ENCODE measurements at regions not wholly inside any gene's neighbourhood (a gene's known extent, or its start where the extent isn't known, plus 50 kb on each side); places are given as distances from the start of the nearest gene placed in this dataset.
"Not testable (repeated sequence)": the region's sequence is repeated elsewhere in the genome, so short reads cannot be mapped to it uniquely, and the experiment has no call there.

DNA sequence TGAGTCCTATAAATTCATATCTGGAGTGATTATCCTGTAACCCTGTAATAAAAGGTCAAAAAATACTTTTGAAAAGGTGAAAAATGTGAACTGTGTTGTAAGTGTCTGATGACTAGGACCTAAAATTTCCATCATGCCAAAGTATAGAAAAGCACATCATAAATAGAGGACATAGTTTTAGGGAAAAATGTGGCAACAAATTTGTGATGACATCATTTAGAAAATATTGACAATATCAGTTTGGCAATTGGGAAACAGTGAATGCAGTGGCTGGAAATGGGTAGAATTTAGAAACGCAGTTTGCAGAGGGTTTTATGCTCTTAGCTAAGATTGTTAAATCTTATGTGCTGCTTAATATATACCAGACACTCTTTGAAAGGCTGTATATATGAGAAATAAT, 1464.8 kb downstream of the RAPGEF2 start:
- Histone ChIP-seq H3K27ac (ENCODE audit: low read depth, low read length) (no peak overlapping the region), H2AFZ (ENCODE audit: low read length, unreplicated experiment) (no peak overlapping the region), H3K27me3 (ENCODE audit: insufficient read depth, low read length) (no peaks in the 10 kb centered on the region), H3K4me1 (ENCODE audit: control insufficient read depth, insufficient read depth, low read length, unreplicated experiment) (no peaks in the 10 kb centered on the region), H3K79me2 (ENCODE audit: control insufficient read depth, insufficient read depth, low read length, unreplicated experiment) (no peaks in the 10 kb centered on the region), H3K4me3 (ENCODE audit: low read depth, low read length) (no peak overlapping the region), H3K36me3 (ENCODE audit: insufficient read depth, low read length) (no peaks in the 10 kb centered on the region)

DNA sequence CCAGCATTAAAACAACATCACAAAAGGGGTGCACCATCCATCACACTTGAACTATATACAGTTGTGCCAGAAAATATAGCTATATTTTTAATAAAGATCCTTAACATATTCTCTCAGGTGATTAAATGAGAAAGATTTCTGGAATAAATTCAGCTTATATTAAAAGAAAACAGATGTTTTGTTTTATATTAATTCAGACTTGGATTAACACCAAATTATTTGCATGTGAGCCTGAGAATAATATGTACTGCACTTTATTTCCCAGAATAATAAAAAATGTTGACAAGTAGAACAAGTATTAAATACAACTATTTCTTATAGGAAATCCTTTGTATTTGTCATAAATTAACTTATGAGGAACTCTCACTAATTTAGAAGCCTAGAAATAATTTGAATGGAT, 1467.4 kb downstream of the RAPGEF2 start:
- no peak overlapping the region for H3K4me3 ChIP-seq (ENCODE audit: low read depth, low read length)
- H3K4me1 ChIP-seq (ENCODE audit: control insufficient read depth, insufficient read depth, low read length, unreplicated experiment): no peaks in the 10 kb centered on the region
- H3K79me2 ChIP-seq (ENCODE audit: control insufficient read depth, insufficient read depth, low read length, unreplicated experiment): no peaks in the 10 kb centered on the region
- H3K27ac ChIP-seq (ENCODE audit: low read depth, low read length): no peak overlapping the region
- no peak overlapping the region for H2AFZ ChIP-seq (ENCODE audit: low read length, unreplicated experiment)
- H3K27me3 ChIP-seq (ENCODE audit: insufficient read depth, low read length): no peaks in the 10 kb centered on the region
- H3K36me3 ChIP-seq (ENCODE audit: insufficient read depth, low read length): no peaks in the 10 kb centered on the region

DNA sequence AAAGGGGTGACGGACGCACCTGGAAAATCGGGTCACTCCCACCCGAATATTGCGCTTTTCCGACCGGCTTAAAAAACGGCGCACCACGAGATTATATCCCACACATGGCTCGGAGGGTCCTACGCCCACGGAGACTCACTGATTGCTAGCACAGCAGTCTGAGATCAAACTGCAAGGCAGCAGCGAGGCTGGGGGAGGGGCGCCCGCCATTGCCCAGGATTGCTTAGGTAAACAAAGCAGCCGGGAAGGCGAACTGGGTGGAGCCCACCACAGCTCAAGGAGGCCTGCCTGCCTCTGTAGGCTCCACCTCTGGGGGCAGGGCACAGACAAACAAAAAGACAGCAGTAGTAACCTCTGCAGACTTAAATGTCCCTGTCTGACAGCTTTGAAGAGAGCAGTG, 1471.4 kb downstream of the RAPGEF2 start:
- H3K27ac ChIP-seq (ENCODE audit: low read depth, low read length); H3K27me3 ChIP-seq (ENCODE audit: insufficient read depth, low read length); H3K79me2 ChIP-seq (ENCODE audit: control insufficient read depth, insufficient read depth, low read length, unreplicated experiment); H2AFZ ChIP-seq (ENCODE audit: low read length, unreplicated experiment); H3K36me3 ChIP-seq (ENCODE audit: insufficient read depth, low read length); H3K4me3 ChIP-seq (ENCODE audit: low read depth, low read length); H3K4me1 ChIP-seq (ENCODE audit: control insufficient read depth, insufficient read depth, low read length, unreplicated experiment): not testable (repeated sequence)

DNA sequence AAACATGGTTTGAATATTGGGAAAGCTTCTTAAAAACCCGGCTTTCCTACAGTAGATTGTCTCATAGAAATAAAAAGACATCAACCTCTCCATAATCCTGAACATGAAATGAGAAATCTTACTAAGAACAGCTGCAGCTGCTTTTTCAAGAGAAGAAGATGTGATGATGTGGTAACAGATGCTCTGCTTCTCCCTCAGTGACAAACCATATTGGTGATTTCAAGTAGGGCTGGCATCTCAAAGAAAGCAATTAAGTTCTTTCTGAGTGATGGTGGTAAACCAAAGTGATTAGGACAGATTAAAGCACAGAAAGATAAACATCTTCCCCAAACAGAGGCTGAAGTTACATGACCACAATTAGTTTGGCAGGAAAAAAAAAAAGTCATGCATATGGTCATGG, 1477.7 kb downstream of the RAPGEF2 start:
- no peak overlapping the region for H3K4me3 ChIP-seq (ENCODE audit: low read depth, low read length)
- H3K4me1 ChIP-seq (ENCODE audit: control insufficient read depth, insufficient read depth, low read length, unreplicated experiment): no peaks in the 10 kb centered on the region
- no peak overlapping the region for H3K27ac ChIP-seq (ENCODE audit: low read depth, low read length)
- H3K79me2 ChIP-seq (ENCODE audit: control insufficient read depth, insufficient read depth, low read length, unreplicated experiment): no peaks in the 10 kb centered on the region
- H3K36me3 ChIP-seq (ENCODE audit: insufficient read depth, low read length): no peaks in the 10 kb centered on the region
- no peak overlapping the region for H2AFZ ChIP-seq (ENCODE audit: low read length, unreplicated experiment)
- no peaks in the 10 kb centered on the region for H3K27me3 ChIP-seq (ENCODE audit: insufficient read depth, low read length)

DNA sequence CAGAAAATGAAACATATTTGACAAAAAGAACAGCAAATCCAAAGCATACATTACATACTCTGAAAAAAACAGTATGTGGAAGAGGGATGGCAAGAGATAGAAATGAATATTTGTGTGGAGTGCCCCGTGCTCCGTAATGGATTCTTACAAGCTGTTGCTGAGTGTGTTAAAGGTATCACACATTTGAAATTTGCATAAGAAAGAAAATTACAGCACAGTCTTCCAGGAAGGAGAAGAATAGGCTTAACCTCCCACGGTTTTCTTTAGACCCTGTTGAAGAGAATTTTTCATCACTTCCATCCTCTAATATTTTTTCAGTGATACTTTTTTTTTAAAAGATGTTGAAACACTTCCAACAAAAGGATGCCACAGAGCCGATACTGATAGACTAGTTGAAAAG, 1489.4 kb downstream of the RAPGEF2 start:
- no peak overlapping the region for H3K4me3 ChIP-seq (ENCODE audit: low read depth, low read length)
- H3K27ac ChIP-seq (ENCODE audit: low read depth, low read length): no peak overlapping the region
- no peaks in the 10 kb centered on the region for H3K79me2 ChIP-seq (ENCODE audit: control insufficient read depth, insufficient read depth, low read length, unreplicated experiment)
- H2AFZ ChIP-seq (ENCODE audit: low read length, unreplicated experiment): no peak overlapping the region
- no peaks in the 10 kb centered on the region for H3K4me1 ChIP-seq (ENCODE audit: control insufficient read depth, insufficient read depth, low read length, unreplicated experiment)
- H3K27me3 ChIP-seq (ENCODE audit: insufficient read depth, low read length): no peaks in the 10 kb centered on the region
- H3K36me3 ChIP-seq (ENCODE audit: insufficient read depth, low read length): no peaks in the 10 kb centered on the region

DNA sequence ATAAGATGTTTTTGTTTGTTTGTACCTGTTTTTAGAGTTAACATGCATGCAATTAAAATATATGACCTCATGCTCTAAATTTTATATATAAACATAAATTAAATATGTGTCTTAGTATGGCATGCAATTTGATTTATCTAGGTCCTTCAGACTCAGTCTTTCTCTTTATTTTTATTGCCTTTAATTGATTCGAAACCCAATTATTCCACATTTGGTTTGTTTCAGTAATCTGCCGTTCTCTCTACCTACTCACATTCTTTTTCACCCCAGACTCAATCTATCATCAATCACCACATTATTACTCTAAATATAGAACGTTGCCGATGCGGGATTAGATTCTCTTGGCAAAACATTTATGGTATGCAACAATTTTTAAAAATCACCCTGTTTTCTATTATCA, 1492.8 kb downstream of the RAPGEF2 start:
- Histone ChIP-seq H3K27me3 (ENCODE audit: insufficient read depth, low read length) (no peaks in the 10 kb centered on the region), H3K79me2 (ENCODE audit: control insufficient read depth, insufficient read depth, low read length, unreplicated experiment) (no peaks in the 10 kb centered on the region), H2AFZ (ENCODE audit: low read length, unreplicated experiment) (no peak overlapping the region), H3K4me1 (ENCODE audit: control insufficient read depth, insufficient read depth, low read length, unreplicated experiment) (no peaks in the 10 kb centered on the region), H3K27ac (ENCODE audit: low read depth, low read length) (no peak overlapping the region), H3K36me3 (ENCODE audit: insufficient read depth, low read length) (no peaks in the 10 kb centered on the region), H3K4me3 (ENCODE audit: low read depth, low read length) (no peak overlapping the region)

DNA sequence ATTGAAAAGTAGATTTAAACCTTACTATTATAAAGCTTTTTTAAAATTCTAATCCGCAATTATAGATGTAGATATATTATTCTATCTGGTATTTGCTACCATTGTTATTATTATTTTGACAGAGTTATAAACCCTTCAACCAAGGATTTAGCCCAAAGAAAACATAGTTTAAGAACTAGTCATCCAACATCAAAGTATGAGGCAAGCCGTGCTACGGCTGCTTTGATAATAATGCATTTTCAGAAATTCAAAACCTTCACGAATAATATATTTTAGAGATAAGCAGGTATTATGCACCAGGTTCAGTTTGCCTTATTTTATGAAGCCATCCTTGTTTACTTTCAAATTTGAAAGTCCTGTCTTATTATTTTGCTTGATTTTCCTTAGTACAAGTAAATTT, 1501.7 kb downstream of the RAPGEF2 start:
- Histone ChIP-seq H3K4me1 (ENCODE audit: control insufficient read depth, insufficient read depth, low read length, unreplicated experiment) (no peaks in the 10 kb centered on the region), H3K27ac (ENCODE audit: low read depth, low read length) (no peak overlapping the region), H3K79me2 (ENCODE audit: control insufficient read depth, insufficient read depth, low read length, unreplicated experiment) (no peaks in the 10 kb centered on the region), H3K27me3 (ENCODE audit: insufficient read depth, low read length) (no peaks in the 10 kb centered on the region), H3K36me3 (ENCODE audit: insufficient read depth, low read length) (no peaks in the 10 kb centered on the region), H2AFZ (ENCODE audit: low read length, unreplicated experiment) (no peak overlapping the region), H3K4me3 (ENCODE audit: low read depth, low read length) (no peak overlapping the region)

DNA sequence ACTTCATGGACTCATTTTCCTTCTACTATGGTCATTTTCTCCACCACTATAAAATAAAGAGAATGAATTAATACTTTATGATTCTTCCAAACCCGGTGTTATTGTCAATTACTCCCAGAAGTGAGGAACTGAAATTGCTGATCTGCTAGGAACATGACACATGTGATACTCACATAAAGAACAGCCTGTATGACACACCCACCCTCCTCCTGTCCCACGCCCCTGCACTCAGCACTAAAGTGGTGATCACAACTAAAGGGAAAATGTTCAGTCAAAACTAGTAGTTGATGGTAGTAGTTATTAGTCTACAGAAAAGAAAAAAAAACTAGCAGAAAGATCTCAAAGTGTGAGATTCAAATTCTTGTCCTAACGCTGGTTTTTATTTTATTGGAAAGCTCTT, 1508.3 kb downstream of the RAPGEF2 start:
- Histone ChIP-seq H3K27me3 (ENCODE audit: insufficient read depth, low read length) (no peaks in the 10 kb centered on the region), H3K79me2 (ENCODE audit: control insufficient read depth, insufficient read depth, low read length, unreplicated experiment) (no peaks in the 10 kb centered on the region), H3K4me3 (ENCODE audit: low read depth, low read length) (no peak overlapping the region), H3K36me3 (ENCODE audit: insufficient read depth, low read length) (no peaks in the 10 kb centered on the region), H3K4me1 (ENCODE audit: control insufficient read depth, insufficient read depth, low read length, unreplicated experiment) (no peaks in the 10 kb centered on the region), H2AFZ (ENCODE audit: low read length, unreplicated experiment) (no peak overlapping the region), H3K27ac (ENCODE audit: low read depth, low read length) (no peak overlapping the region)

DNA sequence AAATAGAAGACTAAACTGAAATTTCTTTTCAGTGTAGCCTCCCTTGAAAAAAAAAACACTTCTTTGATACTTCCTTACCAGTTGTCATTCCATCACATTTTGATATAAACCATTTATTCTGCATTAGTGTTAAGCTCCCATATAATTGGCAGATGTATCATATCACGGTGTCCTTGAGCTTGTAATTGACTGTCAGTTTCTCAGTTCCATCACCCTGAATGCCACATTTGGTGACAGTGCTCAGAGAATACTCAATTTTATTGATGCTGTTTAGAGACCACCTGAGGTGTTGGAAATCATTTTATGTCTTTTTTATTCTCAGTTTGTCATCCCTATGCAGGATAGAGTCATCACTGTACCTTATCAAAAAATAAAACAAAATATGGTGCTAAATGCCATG, 1528.2 kb downstream of the RAPGEF2 start:
- H3K27me3 ChIP-seq (ENCODE audit: insufficient read depth, low read length): no peaks in the 10 kb centered on the region
- no peaks in the 10 kb centered on the region for H3K79me2 ChIP-seq (ENCODE audit: control insufficient read depth, insufficient read depth, low read length, unreplicated experiment)
- H2AFZ ChIP-seq (ENCODE audit: low read length, unreplicated experiment): no peak overlapping the region
- no peak overlapping the region for H3K4me3 ChIP-seq (ENCODE audit: low read depth, low read length)
- H3K4me1 ChIP-seq (ENCODE audit: control insufficient read depth, insufficient read depth, low read length, unreplicated experiment): no peaks in the 10 kb centered on the region
- no peaks in the 10 kb centered on the region for H3K36me3 ChIP-seq (ENCODE audit: insufficient read depth, low read length)
- no peak overlapping the region for H3K27ac ChIP-seq (ENCODE audit: low read depth, low read length)

DNA sequence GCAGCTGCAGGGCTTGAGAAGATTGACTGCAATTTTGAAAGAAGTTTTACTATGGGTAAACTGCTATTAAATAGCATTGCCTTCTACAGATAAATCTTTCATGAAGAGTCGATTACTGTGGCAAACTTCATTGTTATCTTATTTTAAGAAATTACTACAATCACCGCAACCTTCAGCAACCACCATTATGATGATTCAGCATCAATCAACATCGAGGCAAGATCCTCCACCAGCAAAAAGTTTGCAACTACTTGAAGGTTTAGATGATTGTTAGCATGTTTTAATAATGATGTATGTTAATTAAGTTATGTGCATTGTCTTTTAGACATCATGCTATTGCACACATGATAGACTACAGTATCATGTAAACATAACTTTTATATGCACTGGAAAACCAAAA, 1511.0 kb downstream of the FSTL5 start:
- H3K27me3 ChIP-seq (ENCODE audit: insufficient read depth, low read length): no peaks in the 10 kb centered on the region
- H3K79me2 ChIP-seq (ENCODE audit: control insufficient read depth, insufficient read depth, low read length, unreplicated experiment): no peaks in the 10 kb centered on the region
- H2AFZ ChIP-seq (ENCODE audit: low read length, unreplicated experiment): no peak overlapping the region
- H3K4me1 ChIP-seq (ENCODE audit: control insufficient read depth, insufficient read depth, low read length, unreplicated experiment): no peaks in the 10 kb centered on the region
- H3K4me3 ChIP-seq (ENCODE audit: low read depth, low read length): no peak overlapping the region
- no peaks in the 10 kb centered on the region for H3K36me3 ChIP-seq (ENCODE audit: insufficient read depth, low read length)
- H3K27ac ChIP-seq (ENCODE audit: low read depth, low read length): no peak overlapping the region

DNA sequence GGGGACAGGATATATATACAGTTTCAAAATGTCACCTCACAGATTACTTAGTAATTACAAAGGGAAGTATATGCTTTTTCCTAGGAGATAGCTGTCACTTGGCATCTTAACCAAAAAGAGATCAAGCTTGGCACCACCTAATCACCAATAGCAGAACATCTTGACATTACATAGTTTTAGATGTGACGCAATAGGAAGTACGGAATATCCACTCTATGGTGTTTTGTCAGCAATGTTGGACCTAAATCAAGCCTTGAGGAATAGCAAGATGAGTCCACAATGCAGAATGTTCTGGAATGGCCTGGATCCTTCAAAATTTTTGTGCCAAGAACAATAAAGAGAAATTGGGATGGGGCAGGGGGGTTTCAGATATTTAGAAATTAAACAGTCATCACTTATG, 1488.2 kb downstream of the FSTL5 start:
- H3K79me2 ChIP-seq (ENCODE audit: control insufficient read depth, insufficient read depth, low read length, unreplicated experiment): no peaks in the 10 kb centered on the region
- no peak overlapping the region for H2AFZ ChIP-seq (ENCODE audit: low read length, unreplicated experiment)
- no peak overlapping the region for H3K27ac ChIP-seq (ENCODE audit: low read depth, low read length)
- H3K36me3 ChIP-seq (ENCODE audit: insufficient read depth, low read length): no peaks in the 10 kb centered on the region; the same call in 1 of the 2 replicates
- no peaks in the 10 kb centered on the region for H3K4me1 ChIP-seq (ENCODE audit: control insufficient read depth, insufficient read depth, low read length, unreplicated experiment)
- H3K4me3 ChIP-seq (ENCODE audit: low read depth, low read length): no peak overlapping the region
- H3K27me3 ChIP-seq (ENCODE audit: insufficient read depth, low read length): no peaks in the 10 kb centered on the region

DNA sequence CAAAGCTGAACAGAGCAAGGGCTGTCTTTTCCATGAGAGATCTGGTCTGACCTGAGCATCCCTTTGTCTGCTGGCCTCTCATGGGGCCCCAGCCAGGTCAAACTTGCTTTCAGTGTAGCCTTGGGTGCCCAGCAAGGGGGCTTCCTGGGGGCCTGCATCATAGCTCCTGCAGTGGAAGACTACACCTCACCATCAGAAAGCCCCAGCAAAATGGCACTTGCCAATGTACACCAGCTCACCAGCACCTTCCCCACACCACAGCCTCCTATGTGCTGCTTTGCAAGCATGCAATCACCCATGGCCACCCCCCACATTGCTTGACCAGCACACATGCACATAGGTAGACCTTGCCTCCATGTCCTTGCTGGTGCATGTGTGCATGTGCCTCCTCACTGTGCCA, 1478.1 kb downstream of the FSTL5 start:
- no peaks in the 10 kb centered on the region for H3K4me1 ChIP-seq (ENCODE audit: control insufficient read depth, insufficient read depth, low read length, unreplicated experiment)
- no peak overlapping the region for H3K4me3 ChIP-seq (ENCODE audit: low read depth, low read length)

More for the DNA sequence above, 1478.1 kb downstream of the FSTL5 start:
- H2AFZ ChIP-seq (ENCODE audit: low read length, unreplicated experiment): no peak overlapping the region
- H3K27me3 ChIP-seq (ENCODE audit: insufficient read depth, low read length): no peaks in the 10 kb centered on the region
- H3K36me3 ChIP-seq (ENCODE audit: insufficient read depth, low read length): no peaks in the 10 kb centered on the region
- H3K79me2 ChIP-seq (ENCODE audit: control insufficient read depth, insufficient read depth, low read length, unreplicated experiment): no peaks in the 10 kb centered on the region
- H3K27ac ChIP-seq (ENCODE audit: low read depth, low read length): no peak overlapping the region

All from ACC112 (cell line).